HG02642 (cell line): ENCODE measurements at regions not wholly inside any gene's neighbourhood (a gene's known extent, or its start where the extent isn't known, plus 50 kb on each side); places are given as distances from the start of the nearest gene placed in this dataset.
"Not testable (repeated sequence)": the region's sequence is repeated elsewhere in the genome, so short reads cannot be mapped to it uniquely, and the experiment has no call there.

Experiments used
- ATAC-seq: cut with Tn5 transposase; IDR thresholded peaks from one replicate; pipeline ENCODE4 v1.9.1; 2021; ENCODE audit warnings: mild to moderate bottlenecking; ENCODE audit not compliant: unreplicated experiment, poor library complexity

GRCh38 chr5:7072188-7072587, 323.8 kb upstream of the ADCY2 start:
- no peak for ATAC-seq

DNA sequence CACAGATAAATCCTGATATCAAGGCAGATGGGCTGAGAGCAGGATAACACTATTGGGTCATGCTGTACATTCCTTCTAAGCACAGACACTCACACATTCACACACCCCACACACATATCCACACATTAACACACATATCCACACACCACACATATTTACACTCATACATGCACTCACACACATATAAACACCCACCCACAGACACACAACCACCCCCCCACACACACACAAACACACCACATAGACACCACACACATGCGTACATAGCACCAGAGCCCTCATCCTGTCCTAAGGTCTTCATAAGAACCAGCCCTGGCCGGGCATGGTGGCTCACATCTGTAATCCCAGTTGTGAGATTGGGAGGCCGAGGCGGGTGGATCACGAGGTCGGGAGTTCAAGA, 322.3 kb upstream of the ADCY2 start:
- no peak for ATAC-seq

DNA sequence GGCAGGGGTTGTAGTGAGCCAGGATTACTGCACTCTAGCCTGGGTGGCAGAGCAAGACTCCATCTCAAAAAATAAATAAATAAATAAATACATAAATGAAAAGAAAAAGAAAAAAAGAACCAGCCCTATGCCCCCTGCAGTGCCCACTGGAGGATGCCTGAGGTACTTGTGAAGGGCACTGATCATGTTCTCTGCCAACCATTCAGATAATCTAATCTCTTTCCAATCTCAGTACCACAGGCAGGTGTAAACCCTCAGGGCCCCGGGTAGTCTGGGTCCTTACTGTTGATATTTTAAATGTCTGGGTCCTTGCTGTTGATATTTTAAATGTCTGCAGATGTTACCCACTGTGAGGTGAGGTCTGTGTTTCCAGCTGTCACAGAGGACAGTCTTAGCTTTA, 321.8 kb upstream of the ADCY2 start:
- no peak for ATAC-seq

DNA sequence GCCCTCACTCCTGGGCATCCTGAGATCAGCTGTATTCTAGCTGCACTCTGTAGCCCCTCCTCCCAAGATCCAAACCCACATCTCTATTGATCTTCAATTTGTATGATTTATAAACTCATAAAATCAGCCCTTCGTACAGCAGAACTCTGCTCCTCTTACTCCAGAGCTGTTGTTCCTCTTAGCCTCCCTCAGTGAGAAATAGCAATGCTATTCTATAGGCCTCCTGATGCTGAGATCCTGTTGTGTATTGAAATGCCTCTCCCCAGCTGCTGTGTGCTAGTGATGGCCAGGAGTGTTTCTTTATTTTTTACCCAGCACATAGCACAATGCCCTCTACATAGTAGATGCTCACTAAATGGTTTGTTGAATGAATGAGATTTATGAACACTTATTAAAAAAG, 320.5 kb upstream of the ADCY2 start:
- ATAC-seq, result no peak

GRCh38 chr5:7078101-7078500, 317.8 kb upstream of the ADCY2 start:
- ATAC-seq, result no peak

GRCh38 chr5:7078901-7079300, 317.0 kb upstream of the ADCY2 start:
- ATAC-seq, result no peak

- ATAC-seq, result no peak
These were observed 315.4 kb upstream of the ADCY2 start for GRCh38 chr5:7080501-7080900.

- no peak for ATAC-seq
These were observed 308.1 kb upstream of the ADCY2 start for GRCh38 chr5:7087719-7088297.

- ATAC-seq, result no peak
These were observed 307.1 kb upstream of the ADCY2 start for GRCh38 chr5:7088849-7089248.

DNA sequence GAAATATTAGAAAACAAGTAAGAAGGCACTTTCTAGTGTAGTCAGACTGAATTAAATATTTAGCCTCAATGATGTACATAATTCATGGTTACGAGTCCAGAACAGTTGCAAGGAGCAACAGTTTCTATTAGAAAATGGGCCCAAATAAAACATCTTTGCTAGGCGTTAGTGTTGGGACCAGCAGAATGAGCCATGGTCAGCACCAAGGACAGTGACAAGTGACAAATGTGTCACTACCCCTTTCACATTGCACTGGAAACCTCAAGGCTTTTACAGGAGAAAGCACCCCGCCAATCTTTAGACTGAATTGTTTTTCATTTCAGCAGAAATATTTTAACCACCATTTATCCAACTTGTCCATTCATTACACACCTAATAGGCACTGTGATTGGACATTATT, 301.3 kb upstream of the ADCY2 start:
- no peak for ATAC-seq

GRCh38 chr5:7096294-7096693, 299.6 kb upstream of the ADCY2 start:
- no peak for ATAC-seq

- no peak for ATAC-seq
These were observed 290.6 kb upstream of the ADCY2 start for GRCh38 chr5:7105358-7105757.

DNA sequence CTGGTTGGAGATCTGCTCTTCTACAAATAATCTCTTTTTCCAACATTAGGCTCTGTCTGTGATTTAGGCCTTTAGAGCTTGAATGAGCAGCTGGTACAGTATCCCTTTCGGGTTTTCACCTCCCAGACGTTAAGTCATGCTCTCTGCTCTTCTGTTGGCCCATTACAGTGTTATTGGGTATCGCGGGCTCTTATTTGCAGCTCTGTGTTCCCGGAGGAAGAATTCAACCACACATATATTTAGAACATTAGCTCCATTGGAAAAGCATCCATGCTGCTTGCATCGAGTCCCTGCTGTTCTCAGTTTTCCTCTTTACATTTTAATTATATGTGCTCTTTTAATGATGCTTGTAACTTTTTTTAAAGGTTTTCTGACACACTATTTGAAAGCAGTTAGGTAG, 278.0 kb upstream of the ADCY2 start:
- ATAC-seq, result no peak

DNA sequence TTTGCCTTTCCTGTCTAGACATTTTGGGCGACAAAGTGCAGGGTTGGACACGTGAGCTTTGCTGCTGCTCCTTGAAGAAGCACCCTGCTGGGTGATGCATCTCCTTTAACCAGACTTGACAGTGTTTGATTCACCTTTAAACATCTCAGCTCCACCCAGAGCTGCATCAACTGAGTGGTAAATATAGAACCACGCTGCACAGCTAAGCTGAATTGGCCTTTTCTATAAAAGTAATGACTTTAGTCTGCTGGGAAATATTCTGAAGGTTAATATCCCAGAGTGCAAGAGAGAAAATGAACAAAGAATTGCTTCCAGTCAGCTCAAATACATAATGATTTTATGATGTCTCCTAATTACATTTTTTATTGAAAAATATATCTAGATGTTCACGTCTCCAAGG, 264.3 kb upstream of the ADCY2 start:
- no peak for ATAC-seq

- ATAC-seq, result no peak
These were observed 249.1 kb upstream of the ADCY2 start for GRCh38 chr5:7146886-7147285.

GRCh38 chr5:7157083-7157482, 238.9 kb upstream of the ADCY2 start:
- no peak for ATAC-seq

DNA sequence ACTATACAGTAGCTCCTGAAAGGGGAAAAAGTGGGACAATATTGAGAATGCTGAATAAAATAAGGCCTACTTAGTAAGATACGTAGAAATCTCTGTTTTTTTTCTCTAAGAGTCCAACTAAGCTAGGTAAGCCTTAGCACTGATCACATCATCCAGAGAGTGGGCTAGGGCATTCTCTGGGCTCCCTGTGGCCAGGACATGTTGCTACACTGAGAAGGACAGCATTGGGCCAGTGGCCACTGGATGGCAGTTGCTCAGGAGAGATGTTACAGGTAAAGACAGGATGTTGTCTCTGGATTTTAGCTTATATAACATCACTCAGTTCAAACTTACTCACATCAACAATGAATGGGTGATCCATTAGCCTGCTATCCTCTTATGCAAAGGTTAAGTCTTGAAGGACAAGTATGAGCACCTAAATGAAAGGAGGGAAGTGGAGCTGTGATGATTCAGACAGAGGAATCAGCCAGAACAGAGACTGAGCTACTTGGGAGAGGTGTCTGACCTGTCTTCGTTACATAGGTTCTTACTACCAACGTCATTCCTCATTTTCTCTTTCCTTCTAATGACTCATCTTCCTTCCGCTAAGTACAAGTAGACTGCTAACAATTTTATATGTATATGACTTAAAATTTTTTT, 226.6 kb upstream of the ADCY2 start:
- ATAC-seq, result no peak

DNA sequence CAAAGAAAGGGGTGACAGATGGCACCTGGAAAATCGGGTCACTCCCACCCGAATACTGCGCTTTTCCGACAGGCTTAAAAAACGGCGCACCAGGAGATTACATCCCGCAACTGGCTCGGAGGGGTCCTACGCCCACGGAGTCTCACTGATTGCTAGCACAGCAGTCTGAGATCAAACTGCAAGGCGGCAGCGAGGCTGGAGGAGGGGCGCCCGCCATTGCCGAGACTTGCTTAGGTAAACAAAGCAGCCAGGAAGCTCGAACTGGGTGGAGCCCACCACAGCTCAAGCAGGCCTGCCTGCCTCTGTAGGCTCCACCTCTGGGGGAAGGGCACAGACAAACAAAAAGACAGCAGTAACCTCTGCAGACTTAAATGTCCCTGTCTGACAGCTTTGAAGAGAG, 225.2 kb upstream of the ADCY2 start:
- not testable (repeated sequence) for ATAC-seq

DNA sequence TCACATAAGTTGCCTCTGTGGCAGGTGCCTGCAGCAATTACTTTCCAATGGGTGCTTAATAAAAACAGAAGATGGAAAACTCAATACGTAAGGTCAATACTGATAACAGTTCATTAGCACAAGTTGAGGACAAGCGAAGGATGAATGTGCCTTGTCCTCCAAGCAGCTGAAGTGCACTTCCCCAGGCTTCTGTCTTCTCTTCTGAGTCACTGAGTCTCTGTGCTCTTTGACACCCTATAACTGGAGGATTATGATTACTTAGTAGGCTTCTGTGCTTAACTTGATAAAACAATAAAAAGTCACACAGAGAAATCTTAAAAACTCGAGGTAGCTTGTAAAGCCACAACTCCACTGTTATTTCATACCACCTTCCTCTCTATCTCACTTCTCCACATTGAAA, 216.6 kb upstream of the ADCY2 start:
- no peak for ATAC-seq

- no peak for ATAC-seq
These were observed 214.1 kb upstream of the ADCY2 start for GRCh38 chr5:7181841-7182240.

DNA sequence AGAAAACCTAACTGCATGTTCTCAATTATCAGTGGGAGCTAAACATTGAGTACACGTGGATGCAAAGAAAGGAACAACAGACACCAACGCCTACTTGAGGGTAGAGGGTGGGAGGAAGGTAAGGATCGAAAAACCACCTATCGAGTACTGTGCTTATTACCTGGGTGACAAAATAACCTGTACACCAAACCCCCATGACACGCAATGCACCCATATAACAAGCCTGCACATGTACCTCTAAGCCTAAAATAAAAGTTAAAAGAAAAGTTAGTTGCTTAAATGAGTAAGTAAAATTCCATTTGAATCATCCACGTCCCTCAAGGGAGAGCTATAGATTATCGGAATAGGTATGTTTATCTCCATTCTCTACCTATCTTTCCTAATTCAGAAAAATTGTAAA, 210.2 kb upstream of the ADCY2 start:
- ATAC-seq, result no peak

DNA sequence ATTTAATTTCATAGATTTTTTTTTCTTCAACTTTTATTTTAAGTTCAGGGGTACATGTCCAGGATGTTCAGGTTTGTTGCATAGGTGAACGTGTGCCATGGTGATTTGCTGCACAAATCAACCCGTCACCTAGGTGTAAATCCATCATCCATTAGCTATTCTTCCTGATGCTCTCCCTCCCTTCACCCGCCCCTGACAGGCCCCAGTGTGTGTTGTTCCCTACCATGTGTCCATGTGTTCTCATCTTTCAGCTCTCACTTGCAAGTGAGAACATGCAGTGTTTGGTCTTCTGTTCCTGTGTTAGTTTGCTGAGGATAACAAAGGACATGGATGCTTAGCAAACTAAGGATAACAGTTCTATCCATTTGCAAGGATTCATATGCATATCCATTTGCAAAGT, 209.1 kb upstream of the ADCY2 start:
- ATAC-seq, result no peak
